ENCODE measurements at regions not wholly inside any gene's neighbourhood (a gene's known extent, or its start where the extent isn't known, plus 50 kb on each side); places are given as distances from the start of the nearest gene placed in this dataset.

- no peak for DNase-seq (ENCODE audit: low read depth)
- no peak overlapping the region for H3K4me3 ChIP-seq (ENCODE audit: low read depth, low read length)
Measured at GRCh38 chrX:14164828-14165227, 135.1 kb upstream of the GEMIN8 start.

GRCh38 chrX:14125462-14125861 lies 95.8 kb upstream of the GEMIN8 start:
- no peak overlapping the region for H3K4me3 ChIP-seq (ENCODE audit: low read depth, low read length)
- no peak for TF ChIP-seq CTCF (IDR thresholded peaks at IDR 0.05; ENCODE audit: control insufficient read depth, extremely low read depth, insufficient read depth)
- no peak for DNase-seq (ENCODE audit: low read depth)

More at GRCh38 chrX:14164828-14165227, 135.1 kb upstream of the GEMIN8 start:
- no peak for TF ChIP-seq CTCF (IDR thresholded peaks at IDR 0.05; ENCODE audit: control insufficient read depth, extremely low read depth, insufficient read depth)

GRCh38 chrX:14124562-14124961 lies 94.9 kb upstream of the GEMIN8 start:
- no peak overlapping the region for H3K4me3 ChIP-seq (ENCODE audit: low read depth, low read length)
- no peak for TF ChIP-seq CTCF (IDR thresholded peaks at IDR 0.05; ENCODE audit: control insufficient read depth, extremely low read depth, insufficient read depth)
- no peak for DNase-seq (ENCODE audit: low read depth)

GRCh38 chrX:14095702-14096101 lies 66.0 kb upstream of the GEMIN8 start:
- H3K4me3 ChIP-seq (ENCODE audit: low read depth, low read length): no peak overlapping the region
- peak; percentile 83 for TF ChIP-seq CTCF (IDR thresholded peaks at IDR 0.05; ENCODE audit: control insufficient read depth, extremely low read depth, insufficient read depth)
- peak; percentile 34 for DNase-seq (ENCODE audit: low read depth)

GRCh38 chrX:14094191-14094590 lies 64.5 kb upstream of the GEMIN8 start:
- H3K4me3 ChIP-seq (ENCODE audit: low read depth, low read length): no peak overlapping the region
- DNase-seq (ENCODE audit: low read depth): no peak
- TF ChIP-seq CTCF (IDR thresholded peaks at IDR 0.05; ENCODE audit: control insufficient read depth, extremely low read depth, insufficient read depth): no peak

- DNase-seq (ENCODE audit: low read depth): no peak
- no peak for TF ChIP-seq CTCF (IDR thresholded peaks at IDR 0.05; ENCODE audit: control insufficient read depth, extremely low read depth, insufficient read depth)
- no peak overlapping the region for H3K4me3 ChIP-seq (ENCODE audit: low read depth, low read length)
Measured at GRCh38 chrX:14084466-14084865, 54.8 kb upstream of the GEMIN8 start.

GRCh38 chrX:14083783-14084182 lies 54.1 kb upstream of the GEMIN8 start:
- DNase-seq (ENCODE audit: low read depth): no peak
- no peak for TF ChIP-seq CTCF (IDR thresholded peaks at IDR 0.05; ENCODE audit: control insufficient read depth, extremely low read depth, insufficient read depth)
- no peak overlapping the region for H3K4me3 ChIP-seq (ENCODE audit: low read depth, low read length)
